SK-N-SH treated with all-trans-retinoic acid at 6 μM for 48 hours (cell line): ENCODE measurements at regions not wholly inside any gene's neighbourhood (a gene's known extent, or its start where the extent isn't known, plus 50 kb on each side); places are given as distances from the start of the nearest gene placed in this dataset.

Experiments used
- ATAC-seq: fragments of 200-7000 bp; cut with Tn5 transposase; 3 replicates; pipeline ENCODE4 v1.9.1; 2020; ENCODE audit warnings: mild to moderate bottlenecking, moderate library complexity
- ARNTL ChIP-seq: fragments of 450-650 bp; formaldehyde crosslinking; IDR thresholded peaks from 2 replicates; pipeline ENCODE4 v1.5.0; 2020; ENCODE audit warnings: low read depth, mild to moderate bottlenecking, moderate library complexity, borderline replicate concordance
- BACH2 ChIP-seq: fragments of 250-450 bp; sonication (Bioruptor Pico); IDR thresholded peaks from 2 replicates; pipeline ENCODE4 v1.9.0; 2021; ENCODE audit warnings: mild to moderate bottlenecking, borderline replicate concordance
- CREB5 ChIP-seq: fragments of 250-450 bp; sonication (Bioruptor Pico); IDR thresholded peaks from 2 replicates; pipeline ENCODE4 v1.5.1; 2020; ENCODE audit warnings: low read depth, mild to moderate bottlenecking, moderate library complexity
- CSDC2 ChIP-seq: fragments of 250-450 bp; sonication (Bioruptor Pico); IDR thresholded peaks from 2 replicates; pipeline ENCODE4 v1.5.0; 2020; ENCODE audit warnings: mild to moderate bottlenecking, moderate library complexity
- CSRNP3 ChIP-seq: fragments of 250-450 bp; sonication (Bioruptor Pico); IDR thresholded peaks from 2 replicates; pipeline ENCODE4 v1.5.1; 2021; ENCODE audit warnings: mild to moderate bottlenecking, moderate library complexity
- ESRRG ChIP-seq: fragments of 250-450 bp; sonication (Bioruptor Pico); IDR thresholded peaks from 2 replicates; pipeline ENCODE4 v1.6.1; 2021; ENCODE audit warnings: mild to moderate bottlenecking
- GLIS3 ChIP-seq: fragments of 250-450 bp; sonication (Bioruptor Pico); IDR thresholded peaks from 2 replicates; pipeline ENCODE4 v1.5.0; 2020; ENCODE audit warnings: mild to moderate bottlenecking, moderate library complexity
- ISL1 ChIP-seq: fragments of 250-450 bp; sonication (Bioruptor Pico); IDR thresholded peaks from 2 replicates; pipeline ENCODE4 v2.1.2; 2022; ENCODE audit warnings: mild to moderate bottlenecking, moderate library complexity
- OSR1 ChIP-seq: fragments of 250-450 bp; sonication (Bioruptor Pico); IDR thresholded peaks from 2 replicates; pipeline ENCODE4 v1.8.0; 2022; ENCODE audit warnings: moderate library complexity, mild to moderate bottlenecking, inconsistent platforms
- POU6F1 ChIP-seq: fragments of 250-450 bp; sonication (Bioruptor Pico); IDR thresholded peaks from 2 replicates; pipeline ENCODE4 v1.8.0; 2021; ENCODE audit warnings: low read depth, mild to moderate bottlenecking, moderate library complexity, borderline replicate concordance
- PPARA ChIP-seq: fragments of 250-450 bp; sonication (Bioruptor Pico); IDR thresholded peaks from 2 replicates; pipeline ENCODE4 v1.5.0; 2020; ENCODE audit warnings: mild to moderate bottlenecking, borderline replicate concordance
- RARB ChIP-seq: fragments of 250-450 bp; sonication (Bioruptor Pico); IDR thresholded peaks from 2 replicates; pipeline ENCODE4 v1.8.0; 2021; ENCODE audit warnings: mild to moderate bottlenecking, moderate library complexity
- SNAI2 ChIP-seq: fragments of 250-450 bp; sonication (Bioruptor Pico); IDR thresholded peaks from 2 replicates; pipeline ENCODE4 v1.5.0; 2020; ENCODE audit warnings: mild to moderate bottlenecking, moderate library complexity
- TCF4 ChIP-seq: fragments of 250-450 bp; sonication (Bioruptor Pico); IDR thresholded peaks from 2 replicates; pipeline ENCODE4 v1.8.0; 2021; ENCODE audit warnings: mild to moderate bottlenecking, moderate library complexity, borderline replicate concordance
- TOX ChIP-seq: fragments of 250-450 bp; sonication (Bioruptor Pico); IDR thresholded peaks from 2 replicates; pipeline ENCODE4 v1.8.0; 2021; ENCODE audit warnings: mild to moderate bottlenecking, moderate library complexity, borderline replicate concordance
- TSHZ2 ChIP-seq: fragments of 250-450 bp; sonication (Bioruptor Pico); IDR thresholded peaks from 2 replicates; pipeline ENCODE4 v1.5.0; 2020; ENCODE audit warnings: mild to moderate bottlenecking, moderate library complexity
- ZFP3 ChIP-seq: fragments of 250-450 bp; sonication (Bioruptor Pico); IDR thresholded peaks from 2 replicates; pipeline ENCODE4 v1.5.0; 2020; ENCODE audit warnings: mild to moderate bottlenecking, moderate library complexity
- ZFP30 ChIP-seq: fragments of 450-650 bp; formaldehyde crosslinking; IDR thresholded peaks from 2 replicates; pipeline ENCODE4 v1.5.0; 2022; ENCODE audit warnings: mild to moderate bottlenecking, moderate library complexity
- ZNF565 ChIP-seq: fragments of 450-650 bp; formaldehyde crosslinking; conservative IDR thresholded peaks from 2 replicates; pipeline ENCODE4 v1.5.0; 2020; ENCODE audit warnings: low read depth, mild to moderate bottlenecking, moderate library complexity
- ZNF70 ChIP-seq: fragments of 450-650 bp; formaldehyde crosslinking; IDR thresholded peaks from 2 replicates; pipeline ENCODE4 v1.5.0; 2020; ENCODE audit warnings: mild to moderate bottlenecking, moderate library complexity
- ZNF8 ChIP-seq: fragments of 450-650 bp; formaldehyde crosslinking; IDR thresholded peaks from 2 replicates; pipeline ENCODE4 v1.5.0; 2020; ENCODE audit warnings: mild to moderate bottlenecking, moderate library complexity
- TF ChIP-seq, protein P1 (sequence below): fragments of 250-450 bp; sonication (Bioruptor Pico); IDR thresholded peaks from 2 replicates; pipeline ENCODE4 v1.8.0; 2020; ENCODE audit warnings: mild to moderate bottlenecking, moderate library complexity, borderline replicate concordance

GRCh38 chr2:129678751-129679150 is 300.7 kb upstream of the RAB6C start (continued):
- TF ChIP-seq TOX (CRISPR knock-in tag) = no peak
- TF ChIP-seq TCF4 = no peak

GRCh38 chr2:129681788-129682187 is 297.7 kb upstream of the RAB6C start:
- TF ChIP-seq GLIS3 (CRISPR knock-in tag) (no peak), TCF4 (no peak), ZFP3 (CRISPR knock-in tag) (no peak), TOX (CRISPR knock-in tag) (no peak), ESRRG (CRISPR knock-in tag) (no peak), BACH2 (CRISPR knock-in tag) (no peak), ZNF8 (CRISPR knock-in tag) (no peak), CSRNP3 (CRISPR knock-in tag) (no peak), ZNF565 (CRISPR knock-in tag) (no peak), POU6F1 (CRISPR knock-in tag) (no peak), ZNF70 (no peak), CREB5 (CRISPR knock-in tag) (no peak), PPARA (CRISPR knock-in tag) (no peak), OSR1 (CRISPR knock-in tag) (no peak), ISL1 (no peak), SNAI2 (CRISPR knock-in tag) (no peak), CSDC2 (CRISPR knock-in tag) (no peak), ARNTL (CRISPR knock-in tag) (no peak)
- TF ChIP-seq, protein P1, sequence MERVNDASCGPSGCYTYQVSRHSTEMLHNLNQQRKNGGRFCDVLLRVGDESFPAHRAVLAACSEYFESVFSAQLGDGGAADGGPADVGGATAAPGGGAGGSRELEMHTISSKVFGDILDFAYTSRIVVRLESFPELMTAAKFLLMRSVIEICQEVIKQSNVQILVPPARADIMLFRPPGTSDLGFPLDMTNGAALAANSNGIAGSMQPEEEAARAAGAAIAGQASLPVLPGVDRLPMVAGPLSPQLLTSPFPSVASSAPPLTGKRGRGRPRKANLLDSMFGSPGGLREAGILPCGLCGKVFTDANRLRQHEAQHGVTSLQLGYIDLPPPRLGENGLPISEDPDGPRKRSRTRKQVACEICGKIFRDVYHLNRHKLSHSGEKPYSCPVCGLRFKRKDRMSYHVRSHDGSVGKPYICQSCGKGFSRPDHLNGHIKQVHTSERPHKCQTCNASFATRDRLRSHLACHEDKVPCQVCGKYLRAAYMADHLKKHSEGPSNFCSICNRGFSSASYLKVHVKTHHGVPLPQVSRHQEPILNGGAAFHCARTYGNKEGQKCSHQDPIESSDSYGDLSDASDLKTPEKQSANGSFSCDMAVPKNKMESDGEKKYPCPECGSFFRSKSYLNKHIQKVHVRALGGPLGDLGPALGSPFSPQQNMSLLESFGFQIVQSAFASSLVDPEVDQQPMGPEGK (CRISPR knock-in tag) = no peak

GRCh38 chr2:129689653-129690448 is 289.6 kb upstream of the RAB6C start:
- ATAC-seq = no peak
- TF ChIP-seq ZNF565 (CRISPR knock-in tag) (no peak), BACH2 (CRISPR knock-in tag) (no peak), TCF4 (no peak), ARNTL (CRISPR knock-in tag) (no peak), POU6F1 (CRISPR knock-in tag) (no peak)

More at GRCh38 chr2:129681788-129682187, 297.7 kb upstream of the RAB6C start:
- ATAC-seq = no peak

GRCh38 chr2:129695496-129695895 is 284.0 kb upstream of the RAB6C start:
- no peak for ATAC-seq
- TF ChIP-seq ZNF8 (CRISPR knock-in tag) (no peak), OSR1 (CRISPR knock-in tag) (no peak), ZFP3 (CRISPR knock-in tag) (no peak), ESRRG (CRISPR knock-in tag) (no peak), CSDC2 (CRISPR knock-in tag) (no peak), TCF4 (no peak), PPARA (CRISPR knock-in tag) (no peak), TSHZ2 (CRISPR knock-in tag) (no peak), SNAI2 (CRISPR knock-in tag) (no peak), RARB (CRISPR knock-in tag) (no peak), GLIS3 (CRISPR knock-in tag) (no peak), TOX (CRISPR knock-in tag) (no peak), POU6F1 (CRISPR knock-in tag) (no peak), ZFP30 (CRISPR knock-in tag) (no peak)
